Hippocampal formation (tissue), 2 donors: ENCODE measurements at regions not wholly inside any gene's neighbourhood (a gene's known extent, or its start where the extent isn't known, plus 50 kb on each side); places are given as distances from the start of the nearest gene placed in this dataset.

Source experiments
- DNase-seq, 2 donors: peaks; one replicate each; lab custom pipeline; 2025; lab: John Stamatoyannopoulos, UW

DNA sequence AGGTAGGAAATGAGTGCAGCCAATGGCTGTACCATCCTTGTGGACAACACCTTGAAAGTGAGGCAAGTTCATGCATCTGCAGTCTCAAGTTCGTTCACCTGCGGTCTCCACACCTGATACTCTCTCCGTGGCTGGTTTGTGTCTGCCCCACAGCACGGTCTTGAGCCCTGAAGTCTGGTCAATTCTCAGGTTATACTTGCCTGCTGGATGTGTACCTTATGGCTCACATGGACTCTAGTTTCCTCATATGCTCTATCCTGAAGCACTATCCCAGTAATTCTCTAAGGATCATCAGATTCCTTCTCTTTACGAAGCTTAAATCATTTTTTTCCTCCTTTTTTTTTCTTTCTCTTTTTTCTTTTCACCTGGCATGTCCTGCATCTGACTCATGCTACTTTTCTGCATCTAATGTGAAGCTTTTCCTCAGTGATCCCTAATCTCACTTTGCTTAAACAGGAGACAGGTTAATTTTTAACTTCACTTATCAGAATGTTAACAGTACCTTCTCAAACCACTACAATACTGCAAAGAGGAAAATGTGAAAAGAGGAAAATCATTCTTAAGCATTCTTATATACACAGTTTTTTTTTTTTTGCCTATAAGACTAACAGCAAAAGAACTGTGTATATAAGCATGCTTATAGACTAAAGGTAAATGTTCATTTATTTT lies 511.2 kb downstream of the SOX11 start:
- DNase-seq = no peak

DNA sequence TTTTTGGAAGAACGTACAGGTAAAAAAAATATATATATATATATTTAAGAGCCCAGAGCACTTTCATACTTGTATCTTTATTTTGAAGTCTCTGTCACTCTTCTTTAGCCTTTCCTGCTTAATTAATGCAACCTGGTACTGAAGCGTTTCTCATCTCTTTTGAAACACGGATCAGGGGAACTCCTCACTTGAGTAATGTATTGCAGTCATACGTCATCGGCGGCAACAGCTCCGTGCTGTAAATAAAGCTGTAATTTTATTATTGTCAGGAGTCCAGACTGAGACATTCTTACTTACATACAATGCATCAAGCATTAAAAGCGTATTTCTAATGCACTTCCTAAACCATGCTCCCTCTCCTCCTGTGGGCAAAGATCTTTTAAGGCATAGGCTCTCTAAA lies 514.7 kb downstream of the SOX11 start:
- no peak for DNase-seq

DNA sequence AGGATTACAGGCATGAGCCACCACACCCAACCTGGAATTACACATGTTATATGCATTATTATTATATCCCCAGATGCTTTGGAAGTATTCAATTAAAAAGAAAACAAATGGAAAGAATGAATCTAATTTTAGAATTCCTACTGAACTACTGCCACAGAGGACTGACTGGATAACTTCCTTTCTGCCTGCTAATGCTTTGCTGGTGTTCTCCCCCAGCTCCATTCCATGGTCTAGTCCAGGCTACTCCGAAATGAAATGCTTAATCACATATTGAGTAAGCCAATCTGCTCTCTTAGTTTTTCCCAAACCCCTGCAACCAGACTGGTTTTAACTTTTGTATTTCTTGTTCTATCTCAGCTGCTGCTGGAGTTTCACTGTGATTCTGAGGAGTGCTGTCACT lies 519.1 kb downstream of the SOX11 start:
- DNase-seq = no peak

DNA sequence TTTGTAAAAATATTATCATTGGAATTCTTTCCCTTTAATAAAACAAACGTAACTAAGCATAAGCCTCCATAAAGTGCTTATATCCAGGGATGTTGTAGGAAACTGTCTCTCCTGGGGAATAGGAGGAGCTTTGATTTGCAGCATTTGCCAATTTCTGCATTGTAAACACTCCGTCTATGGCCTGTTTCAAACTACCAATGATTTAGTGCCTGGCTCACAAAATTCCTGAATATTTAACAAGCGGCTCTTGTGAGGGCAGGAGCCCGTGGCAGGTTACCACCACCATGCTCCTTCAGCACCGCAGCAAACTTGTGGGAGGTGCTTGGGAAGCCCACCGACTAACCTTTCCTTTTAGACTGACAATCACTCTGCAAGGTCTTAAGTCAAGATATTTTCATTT lies 520.3 kb downstream of the SOX11 start:
- DNase-seq = no peak

DNA sequence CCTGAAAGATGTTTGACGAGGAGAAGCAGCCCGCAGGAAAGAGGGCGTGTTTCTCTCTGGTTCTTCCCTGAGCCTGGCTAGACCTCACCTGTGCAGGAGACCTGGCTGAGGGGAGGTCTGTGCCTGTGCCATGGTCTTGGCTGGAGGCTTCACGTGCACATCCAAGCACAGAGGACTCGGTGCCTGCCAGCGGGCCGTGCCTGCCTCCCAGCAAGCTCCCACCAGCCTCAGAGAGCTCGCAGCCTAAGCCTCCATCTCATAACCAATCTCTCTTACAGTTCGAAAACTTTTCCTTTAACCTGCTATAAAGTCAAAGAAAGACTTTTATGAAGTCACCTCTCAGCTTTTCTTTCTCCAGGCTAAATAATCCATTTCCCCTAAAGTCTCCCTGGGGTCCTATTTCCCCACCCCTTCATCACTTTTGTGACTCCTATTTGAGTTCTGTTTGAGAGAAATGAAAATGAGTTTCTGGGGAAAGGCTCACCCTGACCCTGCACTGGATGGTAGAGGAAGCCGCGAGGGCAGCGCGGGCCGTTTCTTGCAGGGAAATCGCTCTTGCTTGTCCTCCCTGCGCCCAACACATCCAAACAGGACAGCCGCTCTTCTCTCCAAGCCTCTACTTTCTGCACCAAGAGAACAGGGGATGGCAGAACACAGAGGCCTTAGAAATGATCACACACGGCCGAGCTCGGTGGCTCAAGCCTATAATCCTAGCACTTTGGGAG lies 521.0 kb downstream of the SOX11 start:
- no peak for DNase-seq

DNA sequence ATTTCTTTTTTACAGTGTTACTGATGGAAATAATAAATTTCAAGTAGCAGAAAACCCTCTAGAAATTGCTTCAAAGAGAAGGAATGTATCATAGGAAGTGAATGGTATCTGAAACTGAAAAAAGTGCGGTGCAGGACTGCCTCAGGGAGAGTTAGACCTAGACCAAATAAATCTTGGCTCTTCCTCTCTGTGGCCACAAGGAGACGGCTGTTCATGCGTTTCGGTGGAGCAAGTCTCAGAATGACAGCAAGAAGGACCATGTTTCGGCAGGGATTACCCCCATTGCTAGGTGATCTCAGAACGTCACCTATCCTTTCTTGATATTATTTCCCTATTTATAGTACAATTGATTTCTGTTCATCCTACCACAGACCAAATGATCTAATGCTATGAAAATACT lies 522.3 kb downstream of the SOX11 start:
- no peak for DNase-seq

DNA sequence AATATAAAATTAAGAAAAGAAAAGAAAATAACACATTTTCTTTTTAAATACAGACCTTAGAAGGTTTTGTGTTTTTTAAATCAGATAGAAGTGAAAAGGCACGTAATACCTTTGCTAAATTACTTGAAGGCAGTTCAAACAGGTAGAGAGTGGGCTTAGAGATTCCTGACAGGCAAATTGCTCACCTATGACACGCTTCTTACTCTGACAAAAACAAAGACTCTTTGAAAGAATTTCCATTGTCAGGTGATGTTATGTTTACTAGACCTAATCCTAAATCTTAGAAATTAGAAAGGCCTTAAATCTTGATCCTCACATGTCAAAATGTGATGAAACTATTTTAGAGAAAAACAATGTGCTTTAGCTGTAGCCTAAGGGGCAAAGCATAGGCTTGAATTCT lies 522.9 kb downstream of the SOX11 start:
- DNase-seq = no peak

DNA sequence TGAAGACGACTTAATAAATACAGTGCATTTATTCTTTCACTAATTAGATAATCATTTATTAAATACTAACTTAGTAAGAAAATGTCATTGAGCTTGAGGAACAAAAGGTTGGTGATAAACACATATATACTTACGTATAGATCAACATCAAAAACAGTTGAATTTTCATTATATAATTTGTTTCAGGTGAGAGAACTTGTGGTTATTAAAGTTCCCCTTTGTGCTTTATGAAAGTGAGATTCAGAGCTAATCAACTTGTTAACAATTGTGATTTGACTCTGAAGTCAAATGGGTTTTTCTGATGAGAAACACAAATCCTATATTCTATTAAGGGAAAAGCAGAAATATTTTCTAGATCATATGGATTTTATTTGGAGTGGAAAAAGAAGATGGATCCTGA lies 524.0 kb downstream of the SOX11 start:
- DNase-seq = no peak

DNA sequence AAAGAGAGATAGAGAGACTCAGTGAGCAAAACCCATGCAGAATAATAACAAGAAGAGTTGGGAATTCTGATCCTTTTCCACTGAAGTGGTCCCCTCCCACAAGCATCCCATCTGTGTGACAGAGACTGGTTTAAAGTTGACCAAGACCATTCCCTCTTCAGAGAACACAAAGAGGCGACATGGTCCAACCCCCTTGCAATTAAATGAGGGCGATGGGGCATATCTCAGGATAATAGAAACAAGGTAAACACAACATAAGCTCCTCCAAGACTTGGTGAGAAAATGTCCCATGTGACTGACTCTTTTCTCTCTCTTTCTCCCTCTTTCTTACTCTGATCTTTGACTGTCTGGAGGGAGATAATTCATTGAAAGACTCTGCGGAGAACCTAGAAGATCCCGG lies 526.7 kb downstream of the SOX11 start:
- no peak for DNase-seq

DNA sequence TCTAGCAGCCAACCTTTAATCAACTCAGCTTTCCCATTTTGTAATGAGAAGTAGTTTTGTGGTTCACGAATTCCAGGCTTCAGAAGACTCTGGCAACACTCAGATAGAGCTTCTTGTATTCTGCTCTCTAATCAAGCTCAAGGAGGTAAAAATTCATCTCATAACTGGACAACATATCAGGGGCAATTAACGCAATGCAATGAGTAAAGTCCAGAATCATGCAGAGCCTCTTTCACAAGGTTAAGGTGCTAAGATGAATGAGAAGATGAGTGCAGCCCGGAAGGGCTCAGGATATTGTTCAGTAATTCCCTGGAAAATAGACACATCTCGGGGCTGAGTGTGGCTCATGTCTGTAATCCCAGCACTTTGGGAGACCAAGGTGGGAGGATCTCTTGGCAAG lies 527.7 kb downstream of the SOX11 start:
- DNase-seq = no peak

DNA sequence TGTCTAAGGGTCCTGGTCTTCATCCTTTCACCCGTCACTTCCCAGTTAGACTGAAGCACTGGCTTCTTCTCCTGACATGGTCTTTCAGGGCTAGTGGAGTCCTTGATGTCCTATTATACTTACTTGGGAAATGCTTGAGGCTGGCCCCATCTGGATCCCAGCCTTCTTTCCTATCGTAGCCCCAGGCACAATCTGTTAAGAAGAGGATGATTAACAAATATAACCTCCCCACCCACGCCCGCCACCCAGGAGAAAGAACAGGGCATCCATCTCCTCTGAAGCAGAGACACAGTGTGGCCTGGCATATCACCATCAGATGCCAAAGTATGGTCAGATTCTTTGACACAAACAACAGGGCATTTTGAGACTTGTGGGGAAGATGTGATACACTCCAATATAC lies 530.1 kb downstream of the SOX11 start:
- DNase-seq = no peak

DNA sequence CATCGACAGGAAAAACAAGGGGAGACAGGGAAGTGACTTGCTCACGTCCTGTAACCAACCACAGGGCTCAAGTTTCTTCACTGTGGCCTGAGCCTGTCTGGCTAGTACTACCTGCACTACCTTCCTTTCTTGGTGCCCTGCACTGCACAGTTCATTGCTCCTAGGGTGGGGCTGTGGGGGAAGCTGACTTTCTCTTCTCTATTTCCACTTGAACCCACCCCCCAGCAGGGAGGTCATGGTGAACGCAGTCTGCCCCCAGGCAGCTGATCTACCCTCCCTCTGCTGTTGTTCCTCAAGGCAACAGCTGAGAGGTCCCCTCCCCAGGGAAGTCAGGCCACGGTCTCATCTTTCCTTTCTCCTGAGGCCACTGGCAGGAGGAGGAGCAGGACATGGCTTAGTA lies 532.1 kb downstream of the SOX11 start:
- DNase-seq = no peak

DNA sequence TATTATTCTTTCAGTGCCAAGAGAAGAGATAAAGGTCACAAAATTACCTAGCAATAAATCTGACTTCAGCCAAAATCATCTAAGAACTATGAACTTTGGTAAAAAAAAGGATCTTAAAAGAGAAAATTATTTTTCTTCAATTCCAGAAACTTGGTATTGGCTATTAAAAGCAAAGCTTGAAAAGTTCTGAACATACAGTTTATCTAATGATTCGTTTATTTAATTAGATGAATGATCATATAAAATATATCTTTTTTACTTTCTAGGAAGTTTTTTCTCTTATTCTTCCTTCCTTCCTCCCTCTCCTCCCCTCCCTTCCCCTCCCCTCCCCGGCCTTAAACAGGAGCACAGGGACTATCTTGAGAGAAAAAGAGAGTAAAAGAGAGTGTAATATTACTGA lies 536.1 kb downstream of the SOX11 start:
- DNase-seq = no peak

DNA sequence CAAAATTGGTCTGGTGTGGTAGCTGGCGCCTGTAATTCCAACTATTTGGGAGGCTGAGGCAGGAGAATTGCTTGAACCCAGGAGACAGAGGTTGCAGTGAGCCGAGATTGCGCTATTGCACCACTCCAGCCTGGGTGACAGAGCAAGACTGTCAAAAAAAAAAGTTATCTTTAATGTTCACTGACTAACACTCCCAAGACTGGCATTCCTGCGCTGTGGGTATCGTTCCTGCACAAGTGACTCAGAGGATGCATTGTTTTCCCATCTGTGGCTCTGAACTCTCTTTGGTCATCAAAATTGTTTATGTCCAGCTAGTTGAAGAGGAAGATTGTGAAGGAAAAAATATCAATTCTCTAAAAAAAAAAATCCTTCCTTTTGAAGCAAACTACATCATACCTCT lies 539.0 kb downstream of the SOX11 start:
- DNase-seq = no peak

DNA sequence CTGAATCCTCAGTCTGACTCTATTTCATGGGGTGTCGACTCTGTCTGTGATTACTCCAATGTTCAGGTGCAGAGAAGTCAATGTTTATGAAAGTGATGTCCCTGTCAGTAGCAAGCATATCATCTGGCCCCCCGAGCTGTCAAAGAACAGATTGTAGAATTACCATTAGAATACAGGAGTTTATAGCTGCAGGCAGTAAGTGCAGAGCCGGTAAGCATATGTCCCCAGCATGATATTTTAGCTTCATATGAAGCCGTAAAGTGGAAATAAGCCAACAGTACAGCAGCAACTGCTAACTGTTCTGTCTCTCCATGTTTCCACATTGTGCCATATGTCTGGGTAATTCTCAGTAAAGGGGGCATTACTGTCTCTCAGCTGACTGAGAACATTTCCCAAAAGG lies 541.8 kb downstream of the SOX11 start:
- peak in 1 of 2 donors; percentile 22 for DNase-seq

DNA sequence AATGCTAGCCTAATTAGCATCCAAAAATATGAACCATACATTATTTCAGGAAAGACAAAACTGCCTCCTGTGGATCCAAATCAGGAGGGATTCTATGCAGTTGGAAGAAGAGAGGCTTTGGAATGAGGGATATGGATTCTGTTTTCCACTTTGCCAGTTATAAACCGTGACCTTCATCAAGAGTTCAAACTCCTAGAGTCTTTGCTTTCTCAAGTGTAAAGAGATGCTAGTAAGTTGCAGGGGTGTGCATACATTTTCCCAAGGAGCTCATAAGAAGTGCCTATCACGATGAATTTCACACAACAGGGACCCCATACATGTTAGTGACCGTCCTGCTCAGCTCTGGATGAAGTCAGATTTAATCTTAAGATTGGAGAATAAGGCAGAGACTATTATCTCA lies 542.5 kb downstream of the SOX11 start:
- no peak for DNase-seq

DNA sequence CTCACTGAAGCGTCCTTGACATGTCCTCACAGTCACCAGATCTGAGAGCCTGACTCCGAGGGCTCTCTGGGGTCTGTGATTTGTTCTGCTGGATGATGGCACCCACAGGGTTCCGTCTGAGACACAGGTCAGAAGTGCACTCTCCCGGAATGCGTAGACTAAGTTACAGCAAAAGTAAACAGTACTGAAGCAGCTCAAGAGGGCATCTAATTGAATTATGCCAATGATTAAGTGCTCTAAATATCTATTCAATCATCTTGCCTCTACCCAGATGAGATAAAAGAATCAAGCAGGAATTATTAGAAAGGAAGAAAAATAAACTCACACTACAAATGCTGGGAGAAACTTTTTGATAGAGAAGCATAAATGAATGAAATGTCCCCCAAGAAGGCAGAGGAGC lies 544.1 kb downstream of the SOX11 start:
- no peak for DNase-seq

DNA sequence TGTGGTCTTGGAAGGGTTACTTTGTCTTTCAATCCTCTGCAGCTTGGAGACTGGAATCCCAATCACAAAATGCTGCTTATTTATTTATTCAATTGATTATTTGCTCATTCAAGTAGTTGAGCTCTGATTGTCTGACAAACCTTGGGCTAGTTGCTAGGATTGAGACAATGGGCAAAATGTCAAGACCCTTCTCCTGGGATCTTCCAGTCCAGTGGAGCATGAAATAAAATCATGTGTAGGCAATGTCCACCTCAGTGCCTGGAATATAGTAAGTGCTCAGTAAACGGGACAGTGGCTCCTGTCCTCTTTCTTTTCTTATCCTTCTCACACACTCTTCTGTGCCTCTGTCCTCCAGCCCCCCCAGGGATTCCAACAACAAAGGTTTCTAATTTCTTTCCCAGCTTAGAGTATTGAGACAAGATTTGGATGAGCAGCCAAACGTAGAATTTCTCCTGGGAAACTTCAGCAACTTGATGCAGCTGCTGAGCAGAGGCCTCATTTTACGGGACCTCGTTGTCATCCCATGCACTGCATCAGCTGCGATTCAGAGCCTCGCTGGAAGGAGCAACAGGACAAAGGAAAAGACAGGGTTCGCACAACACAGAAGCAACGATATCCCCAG lies 545.0 kb downstream of the SOX11 start:
- DNase-seq = no peak

DNA sequence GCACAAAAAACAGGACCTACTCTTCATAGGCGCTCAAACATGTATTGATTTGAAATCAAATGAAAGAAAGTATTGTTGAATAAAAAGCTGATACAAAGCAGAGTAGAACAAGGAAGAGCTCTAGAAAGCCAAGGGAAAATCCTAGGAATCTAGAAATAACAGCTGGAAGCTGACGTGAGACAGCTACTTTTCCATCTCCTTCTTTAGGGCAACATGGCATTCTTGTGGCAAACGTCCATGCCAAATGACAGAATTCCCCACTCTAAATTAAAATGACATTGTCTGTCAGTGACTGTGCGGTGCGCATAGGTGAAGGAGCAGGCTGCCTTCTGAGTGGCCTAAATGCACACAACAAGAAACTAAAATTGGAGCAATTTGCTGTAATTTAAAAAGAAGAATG lies 557.4 kb downstream of the SOX11 start:
- DNase-seq = no peak

DNA sequence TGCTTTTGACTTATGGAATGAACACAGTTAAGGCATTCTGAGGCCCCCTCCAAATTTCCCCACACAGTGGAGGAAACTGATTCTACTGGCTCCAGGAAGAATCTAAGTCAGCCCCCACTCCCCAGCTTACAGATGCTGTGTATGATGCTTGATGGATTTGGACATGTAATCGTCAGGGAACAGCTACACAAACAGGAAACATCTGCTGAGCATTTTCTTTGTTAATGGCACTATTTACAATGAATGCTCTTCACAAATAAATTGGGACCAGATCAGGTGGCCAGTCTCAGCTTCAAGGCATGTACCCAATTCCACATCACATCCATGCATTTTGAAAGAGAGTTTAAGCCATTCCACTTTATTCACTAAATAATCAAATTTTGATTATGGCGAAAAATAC lies 562.3 kb downstream of the SOX11 start:
- DNase-seq = no peak

DNA sequence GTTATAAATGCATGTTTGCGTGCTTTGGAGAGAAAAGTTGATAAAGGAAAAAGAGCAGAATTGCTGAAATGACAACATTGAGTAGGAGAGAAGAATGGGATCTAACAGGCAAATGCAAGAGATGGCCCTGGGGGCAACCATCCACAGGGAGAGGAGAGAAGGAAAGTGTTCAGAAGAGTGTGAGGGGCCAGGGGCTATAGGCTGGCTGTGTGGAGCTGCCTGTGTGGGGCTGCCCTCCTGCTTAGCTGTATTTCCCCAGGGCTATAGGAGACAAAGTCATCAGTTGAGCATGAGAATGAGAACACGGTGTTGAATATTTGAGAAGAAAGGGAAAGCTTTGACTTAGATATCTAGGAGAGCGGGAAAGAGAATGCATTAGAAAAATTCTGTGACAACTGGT lies 572.0 kb downstream of the SOX11 start:
- DNase-seq = no peak

DNA sequence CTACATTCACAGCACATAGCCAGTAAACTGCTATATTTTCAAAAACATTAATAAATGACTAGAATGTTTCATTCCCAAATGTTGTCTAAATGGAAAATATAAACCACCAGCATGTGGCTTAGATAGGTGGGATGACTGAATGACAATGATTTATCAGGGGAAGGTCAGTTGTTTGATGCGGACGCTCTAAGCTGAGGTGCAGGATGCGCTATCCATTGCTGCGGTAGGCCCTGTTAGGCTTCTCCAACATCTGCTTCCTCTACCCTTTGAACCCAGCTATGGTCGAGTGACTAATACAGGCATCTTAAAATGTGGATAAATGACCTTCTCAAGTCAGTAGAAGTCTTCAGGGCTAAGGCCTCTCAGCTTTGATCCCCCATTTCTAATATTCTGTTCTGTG lies 584.2 kb downstream of the CMPK2 start:
- no peak for DNase-seq

DNA sequence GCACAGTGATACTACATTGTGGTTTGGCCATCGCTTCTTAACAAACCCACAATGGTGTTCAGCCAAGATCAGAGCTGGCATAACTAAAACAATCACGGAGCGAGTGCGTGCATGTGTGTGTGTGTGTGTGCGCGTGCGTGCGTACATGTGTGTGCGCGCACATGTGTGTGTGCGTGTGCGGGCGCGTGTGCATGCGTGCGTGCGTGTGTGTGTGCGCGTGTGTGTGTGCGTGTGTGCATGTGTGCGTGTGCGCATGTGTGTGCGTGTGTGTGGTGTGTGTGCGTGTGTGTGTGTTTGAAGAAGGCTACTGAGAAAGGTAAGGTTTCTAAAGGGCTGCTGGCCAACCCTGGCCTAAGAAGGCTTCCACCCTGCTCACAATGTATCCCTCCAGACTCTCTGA lies 582.4 kb downstream of the CMPK2 start:
- no peak for DNase-seq

DNA sequence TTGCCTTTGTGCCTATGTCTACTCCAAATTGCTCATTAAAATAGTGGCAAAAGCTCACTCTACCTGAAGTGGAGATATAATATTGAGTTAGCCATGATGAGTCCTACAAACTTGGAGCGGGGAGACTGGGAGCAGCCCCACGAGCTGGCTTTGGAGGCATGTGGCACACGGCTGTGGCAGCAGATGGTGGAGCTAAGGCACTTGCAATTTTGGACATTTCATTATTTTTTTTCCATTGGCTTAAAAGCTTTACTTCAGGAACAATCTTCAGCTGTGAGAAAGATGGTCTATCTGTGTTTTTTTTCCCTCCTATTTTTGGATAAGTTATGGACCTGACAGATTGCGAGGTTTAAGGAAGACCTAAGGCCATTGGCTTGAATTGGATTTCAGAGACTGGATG lies 578.3 kb downstream of the CMPK2 start:
- DNase-seq = no peak
